GM19372 (cell line): ENCODE measurements at regions not wholly inside any gene's neighbourhood (a gene's known extent, or its start where the extent isn't known, plus 50 kb on each side); places are given as distances from the start of the nearest gene placed in this dataset.

Experiments used
- ATAC-seq: cut with Tn5 transposase; IDR thresholded peaks from one replicate; pipeline ENCODE4 v1.9.1; 2021; ENCODE audit warnings: mild to moderate bottlenecking, low read depth, moderate library complexity; ENCODE audit not compliant: unreplicated experiment

DNA sequence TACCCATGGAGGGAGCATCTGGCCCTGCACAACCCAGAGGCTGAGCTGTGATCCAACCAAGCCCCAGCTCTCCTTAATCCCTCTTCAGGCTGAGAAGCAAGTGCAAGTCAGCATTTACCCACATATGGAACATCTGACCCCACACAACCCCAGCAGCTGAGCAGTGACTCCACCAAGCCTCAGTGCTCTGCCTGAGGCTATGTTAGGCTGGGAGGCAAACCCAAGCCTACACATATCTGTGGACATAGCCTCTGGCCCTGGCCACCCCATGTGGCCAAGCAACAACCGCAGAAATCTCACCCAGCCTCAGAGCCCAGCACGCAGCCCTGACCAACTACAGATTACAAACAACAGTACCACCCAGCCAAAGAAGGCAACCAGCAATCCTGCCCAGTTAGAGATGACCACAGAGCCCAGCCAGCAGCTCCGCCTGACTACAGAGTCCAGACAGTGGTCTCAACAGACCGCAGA lies 142.8 kb downstream of the NUAK1 start:
- ATAC-seq: no peak

DNA sequence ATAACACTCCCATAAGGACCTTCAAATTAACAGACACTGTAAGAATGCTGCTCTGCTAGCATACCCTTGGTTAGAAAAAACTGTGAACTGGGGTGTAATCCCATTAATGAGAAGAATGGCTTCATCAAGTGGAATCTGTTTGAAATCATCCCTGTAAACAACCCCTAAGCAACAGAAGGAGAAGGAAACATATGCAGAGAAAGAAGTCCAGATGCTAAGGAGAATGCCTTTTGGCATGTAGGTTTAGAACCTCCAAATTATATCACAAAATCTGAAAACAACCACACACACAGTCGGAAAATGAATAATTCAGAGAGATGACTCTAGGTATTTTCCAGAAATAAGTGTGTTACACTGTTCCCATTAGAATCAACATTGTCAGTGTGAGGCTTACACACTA lies 140.2 kb downstream of the NUAK1 start:
- ATAC-seq: no peak

DNA sequence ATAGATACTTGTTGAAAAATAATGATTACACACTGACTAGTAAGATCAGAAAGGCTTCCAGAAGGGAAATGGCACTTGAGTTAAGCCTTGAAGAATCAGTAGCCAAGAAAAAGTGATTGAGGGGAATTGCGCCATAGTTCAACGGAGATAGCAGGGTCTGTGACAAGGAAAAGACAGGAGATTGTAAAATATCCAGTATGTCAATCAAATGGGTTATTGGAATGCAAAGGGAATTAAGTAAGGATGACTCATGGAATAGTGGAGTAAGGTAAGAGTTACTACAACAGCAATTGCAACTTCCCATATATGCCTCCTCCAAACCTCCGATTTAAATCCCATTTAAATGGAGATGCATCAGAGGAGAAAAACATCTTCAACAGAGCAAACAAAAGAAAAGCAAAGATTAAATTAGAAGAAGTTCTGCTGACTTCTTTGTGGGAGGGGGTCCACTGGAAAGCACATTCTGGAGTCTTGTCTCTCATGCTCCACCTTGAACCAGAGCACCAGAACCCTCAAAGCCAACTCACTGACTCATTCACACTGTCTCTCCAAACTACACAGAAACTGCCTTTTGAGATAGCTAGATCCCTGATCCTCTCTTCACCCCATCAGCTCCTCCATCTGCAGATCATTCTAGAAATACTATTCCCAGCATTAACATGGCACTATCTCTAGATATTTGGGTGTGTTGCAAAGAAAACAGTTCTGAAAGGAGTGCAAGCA lies 138.2 kb downstream of the NUAK1 start:
- no peak for ATAC-seq

DNA sequence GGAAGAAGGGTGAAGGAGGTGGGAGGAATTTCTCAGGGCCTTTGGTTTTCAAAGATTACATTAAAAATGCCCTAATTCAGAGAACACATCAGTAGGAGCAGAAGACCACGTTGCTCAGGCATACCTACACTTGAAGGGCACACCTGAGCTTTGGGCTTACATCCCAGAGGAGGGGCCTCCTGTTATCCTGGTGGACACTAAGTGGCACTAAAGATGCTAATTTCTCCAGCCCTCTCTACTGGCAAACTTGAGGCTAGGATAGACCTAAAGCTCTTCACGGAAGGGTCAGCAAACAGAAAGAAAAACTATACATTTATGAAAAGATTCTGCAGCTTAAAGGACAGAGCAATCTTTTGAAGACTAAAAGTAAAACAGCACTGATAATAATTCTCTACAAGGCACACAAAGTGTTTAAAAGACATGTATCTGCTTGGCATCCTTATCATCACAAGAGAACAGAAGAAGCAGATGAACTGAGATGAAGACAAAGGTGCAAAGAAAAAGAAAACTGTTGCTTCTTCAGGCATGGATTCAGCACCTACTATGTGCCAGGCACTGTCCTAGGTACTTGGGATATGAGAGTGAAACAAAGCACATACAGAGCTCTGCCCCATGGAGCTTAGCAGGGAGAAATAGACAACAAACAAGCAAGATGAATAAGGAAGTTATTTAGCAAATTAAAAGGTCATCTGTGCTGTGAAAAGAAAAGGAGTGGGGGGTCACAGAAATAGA lies 137.5 kb downstream of the NUAK1 start:
- no peak for ATAC-seq

DNA sequence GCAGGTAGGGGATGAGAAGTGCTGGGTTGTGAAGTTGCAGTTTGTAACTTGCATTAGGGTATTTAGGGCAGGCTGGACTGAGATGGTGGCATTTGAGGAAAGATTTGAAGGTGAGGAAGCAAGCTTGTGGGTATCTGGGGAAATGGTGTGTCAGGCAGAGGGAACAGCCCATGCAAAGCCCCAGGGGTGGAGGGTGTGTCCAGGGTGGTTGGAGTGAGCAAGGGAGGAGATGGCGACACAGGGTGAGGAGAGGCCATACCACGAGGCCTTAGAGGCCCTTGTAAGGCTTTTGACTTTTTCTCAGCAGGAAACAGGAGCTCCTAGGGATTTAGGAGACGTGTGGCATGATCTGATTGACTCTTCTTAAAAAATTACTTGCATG lies 136.9 kb downstream of the NUAK1 start:
- ATAC-seq: no peak

DNA sequence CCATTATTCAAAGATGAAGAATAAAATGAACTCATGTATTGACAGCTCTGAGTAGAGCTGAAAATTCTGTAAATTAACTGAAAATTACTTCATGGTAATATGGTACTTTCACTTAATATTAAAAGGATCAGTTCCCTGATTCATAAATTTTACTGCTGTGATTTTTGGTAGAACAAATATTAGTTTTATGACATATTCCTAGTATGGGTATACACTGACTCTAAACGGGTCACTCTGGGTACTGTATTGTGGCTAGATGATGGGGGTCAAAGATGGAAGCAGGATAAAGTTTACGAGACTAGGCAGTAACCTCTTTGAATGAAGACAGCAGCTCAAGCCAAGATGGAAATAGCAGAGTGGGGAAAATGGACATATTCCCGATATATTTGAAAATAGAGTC lies 135.5 kb downstream of the NUAK1 start:
- ATAC-seq: no peak

DNA sequence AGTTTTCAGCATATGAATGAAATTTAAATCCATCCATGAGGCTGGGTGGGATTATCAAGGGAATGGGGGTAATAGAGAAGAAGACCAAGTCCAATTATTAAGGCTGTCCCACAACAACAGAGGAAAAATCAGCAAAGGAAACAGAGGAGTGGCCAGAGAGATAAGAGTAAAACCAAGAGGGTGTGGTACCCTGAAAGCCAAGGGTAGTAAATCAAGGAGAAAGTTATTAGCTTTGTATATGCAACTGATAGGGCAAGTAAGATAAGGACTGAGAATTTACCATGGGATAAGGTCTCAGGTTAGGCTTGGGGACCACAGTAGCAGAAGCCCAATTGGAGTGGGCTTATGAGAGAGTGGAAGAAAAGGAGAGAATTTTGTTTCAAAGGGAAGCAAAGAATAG lies 134.5 kb downstream of the NUAK1 start:
- no peak for ATAC-seq

DNA sequence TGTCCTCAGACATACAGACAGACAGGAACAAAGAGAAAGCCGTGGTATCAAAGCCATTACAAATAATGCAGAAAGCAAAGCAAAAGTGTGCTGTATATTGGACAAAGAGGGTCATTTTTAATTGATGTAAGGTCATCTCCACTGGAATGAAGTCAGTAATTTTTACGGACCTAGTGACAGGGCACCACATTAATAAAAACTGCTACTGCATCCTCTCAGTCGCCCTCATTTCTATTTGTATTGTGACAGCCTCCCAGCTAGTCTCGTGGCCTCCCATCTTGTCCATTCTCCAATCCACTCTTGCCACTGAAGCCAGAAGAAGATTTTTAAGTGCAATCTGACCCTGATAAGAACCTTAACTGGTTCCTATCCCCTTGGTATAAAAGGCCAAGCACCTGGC lies 132.4 kb downstream of the NUAK1 start:
- ATAC-seq: no peak

DNA sequence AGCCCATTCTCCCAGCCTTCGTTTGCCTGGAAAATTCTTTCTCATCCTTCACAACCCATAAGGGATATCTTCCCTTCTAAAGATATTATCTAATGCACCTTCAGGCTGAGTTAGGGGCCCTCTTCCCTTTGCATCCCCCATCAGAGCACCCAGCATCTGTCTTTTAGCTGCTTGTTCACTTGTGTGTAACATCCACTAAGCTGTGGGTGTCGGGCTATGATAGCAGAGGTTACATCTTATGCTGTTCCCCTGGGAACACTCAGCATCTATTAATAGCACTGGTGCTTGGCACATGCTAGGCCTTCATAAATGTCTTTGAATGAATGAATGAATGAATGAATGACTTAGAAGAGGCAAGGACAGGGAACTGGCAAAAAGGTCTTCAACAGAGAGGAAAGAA lies 131.8 kb downstream of the NUAK1 start:
- no peak for ATAC-seq

DNA sequence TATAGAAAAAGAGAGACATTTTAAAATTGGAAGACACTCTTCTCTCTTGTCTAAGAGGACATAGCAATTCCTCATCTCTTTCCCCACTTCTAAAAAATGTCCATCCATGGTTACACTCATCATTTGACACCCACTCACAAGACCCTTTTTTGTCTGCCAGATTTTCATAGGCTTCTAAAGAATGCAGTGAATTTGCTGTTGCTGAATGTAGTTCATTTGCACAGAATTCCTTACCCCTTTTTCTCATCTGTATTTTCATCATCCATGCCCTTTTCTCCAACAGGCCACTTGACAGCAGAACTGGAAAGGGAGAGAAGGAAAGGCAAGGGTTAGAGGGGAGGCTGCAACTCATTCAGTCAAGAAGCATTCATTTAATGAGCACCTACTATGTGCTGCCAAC lies 128.0 kb downstream of the NUAK1 start:
- no peak for ATAC-seq
